ENCODE measurements at regions not wholly inside any gene's neighbourhood (a gene's known extent, or its start where the extent isn't known, plus 50 kb on each side); places are given as distances from the start of the nearest gene placed in this dataset.

DNA sequence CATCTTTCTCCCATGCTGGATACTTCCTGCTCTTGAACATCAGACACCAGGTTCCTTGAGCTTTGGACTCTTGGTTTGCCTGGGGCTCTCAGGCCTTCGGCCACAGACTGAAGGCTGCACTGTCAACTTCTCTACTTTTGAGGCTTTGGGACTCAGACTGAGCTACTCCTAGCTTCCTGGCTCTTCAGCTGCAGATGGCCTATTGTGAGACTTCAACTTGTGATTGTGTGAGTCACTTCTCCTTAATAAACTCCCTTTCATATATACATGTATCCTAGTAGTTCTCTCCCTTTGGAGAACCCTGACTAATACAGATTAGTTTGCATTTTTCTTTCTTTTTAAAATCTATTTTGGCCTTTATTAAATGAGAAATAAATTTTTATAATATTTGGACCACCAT lies 276.2 kb upstream of the SEMA3C start:
- no peak overlapping the region for H2AFZ ChIP-seq (ENCODE audit: low read depth)
- no peaks in the 10 kb centered on the region for H3K79me2 ChIP-seq (ENCODE audit: insufficient read depth, low read depth)
- no peak overlapping the region for H3K4me3 ChIP-seq (IDR thresholded peaks at IDR 0.05; ENCODE audit: insufficient read depth, low read depth, low read length)
- no peaks in the 10 kb centered on the region for H3K36me3 ChIP-seq (ENCODE audit: insufficient read depth)
- H3K4me2 ChIP-seq: no peak overlapping the region
- H3K9ac ChIP-seq: no peak overlapping the region; the same call in 1 of the 2 replicates
- H3K27me3 ChIP-seq (ENCODE audit: insufficient read depth, low read depth): no peaks in the 10 kb centered on the region
- no peak overlapping the region for H3K27ac ChIP-seq
- no peaks in the 10 kb centered on the region; the same call in 1 of the 2 replicates for H4K20me1 ChIP-seq (ENCODE audit: insufficient read depth)
- TF ChIP-seq, protein P1, sequence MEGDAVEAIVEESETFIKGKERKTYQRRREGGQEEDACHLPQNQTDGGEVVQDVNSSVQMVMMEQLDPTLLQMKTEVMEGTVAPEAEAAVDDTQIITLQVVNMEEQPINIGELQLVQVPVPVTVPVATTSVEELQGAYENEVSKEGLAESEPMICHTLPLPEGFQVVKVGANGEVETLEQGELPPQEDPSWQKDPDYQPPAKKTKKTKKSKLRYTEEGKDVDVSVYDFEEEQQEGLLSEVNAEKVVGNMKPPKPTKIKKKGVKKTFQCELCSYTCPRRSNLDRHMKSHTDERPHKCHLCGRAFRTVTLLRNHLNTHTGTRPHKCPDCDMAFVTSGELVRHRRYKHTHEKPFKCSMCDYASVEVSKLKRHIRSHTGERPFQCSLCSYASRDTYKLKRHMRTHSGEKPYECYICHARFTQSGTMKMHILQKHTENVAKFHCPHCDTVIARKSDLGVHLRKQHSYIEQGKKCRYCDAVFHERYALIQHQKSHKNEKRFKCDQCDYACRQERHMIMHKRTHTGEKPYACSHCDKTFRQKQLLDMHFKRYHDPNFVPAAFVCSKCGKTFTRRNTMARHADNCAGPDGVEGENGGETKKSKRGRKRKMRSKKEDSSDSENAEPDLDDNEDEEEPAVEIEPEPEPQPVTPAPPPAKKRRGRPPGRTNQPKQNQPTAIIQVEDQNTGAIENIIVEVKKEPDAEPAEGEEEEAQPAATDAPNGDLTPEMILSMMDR (conservative IDR thresholded peaks at IDR 0.05; ENCODE audit: low read depth, low read length): no peak
- no peaks in the 10 kb centered on the region for H3K4me1 ChIP-seq (ENCODE audit: low read depth, poor library complexity, severe bottlenecking)

- H3K79me2 ChIP-seq (ENCODE audit: insufficient read depth, low read depth): no peaks in the 10 kb centered on the region
- H3K4me2 ChIP-seq: no peak overlapping the region
- H3K9ac ChIP-seq: no peak overlapping the region
- H3K36me3 ChIP-seq (ENCODE audit: insufficient read depth): no peaks in the 10 kb centered on the region
- no peaks in the 10 kb centered on the region; the same call in 1 of the 2 replicates for H4K20me1 ChIP-seq (ENCODE audit: insufficient read depth)
- H3K27me3 ChIP-seq (ENCODE audit: insufficient read depth, low read depth): no peaks in the 10 kb centered on the region
- TF ChIP-seq, protein P1 (conservative IDR thresholded peaks at IDR 0.05; ENCODE audit: low read depth, low read length): no peak
- H2AFZ ChIP-seq (ENCODE audit: low read depth): no peak overlapping the region
- no peak overlapping the region for H3K27ac ChIP-seq
- H3K4me1 ChIP-seq (ENCODE audit: low read depth, poor library complexity, severe bottlenecking): no peaks in the 10 kb centered on the region
- no peak overlapping the region for H3K4me3 ChIP-seq (IDR thresholded peaks at IDR 0.05; ENCODE audit: insufficient read depth, low read depth, low read length)
These were observed 272.3 kb upstream of the SEMA3C start for GRCh38 chr7:81190997-81191768.

- H2AFZ ChIP-seq (ENCODE audit: low read depth): no peak overlapping the region
- TF ChIP-seq, protein P1 (conservative IDR thresholded peaks at IDR 0.05; ENCODE audit: low read depth, low read length): no peak
- no peak overlapping the region for H3K9ac ChIP-seq
- H3K36me3 ChIP-seq (ENCODE audit: insufficient read depth): no peaks in the 10 kb centered on the region
- no peaks in the 10 kb centered on the region for H4K20me1 ChIP-seq (ENCODE audit: insufficient read depth)
- peaks cover 12% of the 10 kb centered on the region for H3K4me1 ChIP-seq (ENCODE audit: low read depth, poor library complexity, severe bottlenecking)
- H3K4me2 ChIP-seq: no peak overlapping the region
- H3K4me3 ChIP-seq (IDR thresholded peaks at IDR 0.05; ENCODE audit: insufficient read depth, low read depth, low read length): no peak overlapping the region
- no peak overlapping the region for H3K27ac ChIP-seq
- H3K27me3 ChIP-seq (ENCODE audit: insufficient read depth, low read depth): no peaks in the 10 kb centered on the region
- H3K79me2 ChIP-seq (ENCODE audit: insufficient read depth, low read depth): no peaks in the 10 kb centered on the region
These were observed 268.9 kb upstream of the SEMA3C start for GRCh38 chr7:81187753-81188152.

- H3K4me1 ChIP-seq (ENCODE audit: low read depth, poor library complexity, severe bottlenecking): peaks cover 12% of the 10 kb centered on the region
- H3K9ac ChIP-seq: no peak overlapping the region
- no peaks in the 10 kb centered on the region for H3K36me3 ChIP-seq (ENCODE audit: insufficient read depth)
- no peaks in the 10 kb centered on the region for H3K79me2 ChIP-seq (ENCODE audit: insufficient read depth, low read depth)
- H3K4me2 ChIP-seq: no peak overlapping the region
- no peak overlapping the region for H3K27ac ChIP-seq
- no peak overlapping the region for H3K4me3 ChIP-seq (IDR thresholded peaks at IDR 0.05; ENCODE audit: insufficient read depth, low read depth, low read length)
- no peaks in the 10 kb centered on the region for H4K20me1 ChIP-seq (ENCODE audit: insufficient read depth)
- no peak overlapping the region for H2AFZ ChIP-seq (ENCODE audit: low read depth)
- H3K27me3 ChIP-seq (ENCODE audit: insufficient read depth, low read depth): no peaks in the 10 kb centered on the region
- TF ChIP-seq, protein P1 (conservative IDR thresholded peaks at IDR 0.05; ENCODE audit: low read depth, low read length): no peak
These were observed 267.8 kb upstream of the SEMA3C start for GRCh38 chr7:81186691-81187090.

All from KMS-11 (cell line).